SK-N-SH (cell line): ENCODE measurements at regions not wholly inside any gene's neighbourhood (a gene's known extent, or its start where the extent isn't known, plus 50 kb on each side); places are given as distances from the start of the nearest gene placed in this dataset.

ENCODE experiments used
- RAD21 ChIP-seq: IDR thresholded peaks from 2 replicates; pipeline ENCODE4 v1.6.1; 2012; ENCODE audit warnings: mild to moderate bottlenecking, low read length
- REST ChIP-seq: IDR thresholded peaks from 2 replicates; pipeline ENCODE4 v1.6.1; 2012; ENCODE audit warnings: mild to moderate bottlenecking, low read depth, low read length, moderate library complexity
- TF ChIP-seq, protein P1 (sequence below): fragments of 200-600 bp; sonication (generic); IDR thresholded peaks from 2 replicates; pipeline ENCODE4 v1.6.1; 2017; ENCODE audit warnings: antibody characterized with exemption, mild to moderate bottlenecking, moderate library complexity
- TF ChIP-seq, protein P2 (sequence below): IDR thresholded peaks from 2 replicates; pipeline ENCODE4 v1.4.0; 2012; ENCODE audit warnings: low read depth

- TF ChIP-seq RAD21 (no peak), REST (no peak)
- TF ChIP-seq, protein P1, sequence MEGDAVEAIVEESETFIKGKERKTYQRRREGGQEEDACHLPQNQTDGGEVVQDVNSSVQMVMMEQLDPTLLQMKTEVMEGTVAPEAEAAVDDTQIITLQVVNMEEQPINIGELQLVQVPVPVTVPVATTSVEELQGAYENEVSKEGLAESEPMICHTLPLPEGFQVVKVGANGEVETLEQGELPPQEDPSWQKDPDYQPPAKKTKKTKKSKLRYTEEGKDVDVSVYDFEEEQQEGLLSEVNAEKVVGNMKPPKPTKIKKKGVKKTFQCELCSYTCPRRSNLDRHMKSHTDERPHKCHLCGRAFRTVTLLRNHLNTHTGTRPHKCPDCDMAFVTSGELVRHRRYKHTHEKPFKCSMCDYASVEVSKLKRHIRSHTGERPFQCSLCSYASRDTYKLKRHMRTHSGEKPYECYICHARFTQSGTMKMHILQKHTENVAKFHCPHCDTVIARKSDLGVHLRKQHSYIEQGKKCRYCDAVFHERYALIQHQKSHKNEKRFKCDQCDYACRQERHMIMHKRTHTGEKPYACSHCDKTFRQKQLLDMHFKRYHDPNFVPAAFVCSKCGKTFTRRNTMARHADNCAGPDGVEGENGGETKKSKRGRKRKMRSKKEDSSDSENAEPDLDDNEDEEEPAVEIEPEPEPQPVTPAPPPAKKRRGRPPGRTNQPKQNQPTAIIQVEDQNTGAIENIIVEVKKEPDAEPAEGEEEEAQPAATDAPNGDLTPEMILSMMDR, result no peak
- TF ChIP-seq, protein P2, sequence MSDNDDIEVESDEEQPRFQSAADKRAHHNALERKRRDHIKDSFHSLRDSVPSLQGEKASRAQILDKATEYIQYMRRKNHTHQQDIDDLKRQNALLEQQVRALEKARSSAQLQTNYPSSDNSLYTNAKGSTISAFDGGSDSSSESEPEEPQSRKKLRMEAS, result no peak
Observed at GRCh38 chr15:46956881-46957280, 760.4 kb upstream of the SEMA6D start.
